Testis (tissue), 2 donors: ENCODE measurements at regions not wholly inside any gene's neighbourhood (a gene's known extent, or its start where the extent isn't known, plus 50 kb on each side); places are given as distances from the start of the nearest gene placed in this dataset.

Experiments used
- DNase-seq: peaks from one replicate; pipeline ENCODE4 v3.0.0-alpha.2; 2019
- H3K27ac ChIP-seq, 2 donors: fragments of 200-600 bp; sonication (generic); one replicate each; pipeline ENCODE4 v1.5.1; 2019
- H3K27me3 ChIP-seq: fragments of 200-600 bp; sonication (generic); one replicate; pipeline ENCODE4 v1.5.1; 2019
- H3K36me3 ChIP-seq: fragments of 200-600 bp; sonication (generic); one replicate; pipeline ENCODE4 v1.5.1; 2017; ENCODE audit warnings: low read depth; ENCODE audit errors: missing control alignments
- H3K4me1 ChIP-seq: fragments of 200-600 bp; sonication (generic); one replicate; pipeline ENCODE4 v1.5.1; 2019
- H3K4me3 ChIP-seq, 2 donors: fragments of 200-600 bp; sonication (generic); one replicate each; pipeline ENCODE4 v1.5.1; 2017 to 2019
- H3K9me3 ChIP-seq: fragments of 200-600 bp; sonication (generic); one replicate; pipeline ENCODE4 v1.5.1; 2017
- POLR2A ChIP-seq: fragments of 450-650 bp; IDR thresholded peaks from one replicate; pipeline ENCODE4 v1.6.1; 2017; ENCODE audit warnings: antibody characterized with exemption, mild to moderate bottlenecking, moderate library complexity
- WGBS, 2 donors: methylation state at CpG; one replicate each; pipeline ENCODE4 v1.1.5; 2018; 5-methylcytosine and 5-hydroxymethylcytosine counted together
- intact Hi-C: fragments of 100-400 bp; cut with DNase I; formaldehyde crosslinking; loops from one replicate; pipeline ENCODE4 v1.15.1; 2023; ENCODE audit warnings: low total_unique reads
- TF ChIP-seq, protein P1 (sequence below), 3 experiments: fragments of 450-650 bp in 2 of 3; fragments of 200-600 bp in 1 of 3; sonication (generic) in 1 of 3; IDR thresholded peaks; one replicate each; pipeline ENCODE4 v1.5.1; 2016 to 2019; ENCODE audit warnings: antibody characterized with exemption in 3 of 3, mild to moderate bottlenecking in 2 of 3, moderate library complexity in 1 of 3

DNA sequence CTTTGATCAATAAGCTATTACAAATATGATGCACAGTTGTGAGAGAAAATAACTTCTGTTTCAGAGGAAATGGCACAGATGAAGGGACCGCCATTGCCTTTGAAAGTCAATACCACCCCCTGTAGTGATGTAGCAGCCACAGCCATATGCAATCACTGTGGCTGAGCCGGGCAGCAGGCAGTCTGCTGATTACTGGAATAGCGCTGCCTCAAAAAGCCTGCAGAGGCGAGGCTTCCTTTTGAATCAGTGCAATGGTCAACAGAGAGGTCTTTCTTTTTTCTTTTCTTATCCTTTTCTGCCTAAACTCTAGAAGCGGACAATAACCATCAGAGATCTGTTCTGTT is 265.1 kb upstream of the TAS2R1 start:
- Histone ChIP-seq H3K27ac (no peak overlapping the region), H3K36me3 (no peaks in the 10 kb centered on the region), H3K27me3 (no peaks in the 10 kb centered on the region), H3K4me1 (no peaks in the 10 kb centered on the region), H3K4me3 (no peak overlapping the region), H3K9me3 (no peaks in the 10 kb centered on the region)
- 76 to 79% methylated on average over 5 of the region's 5 CpGs for WGBS, 2 donors
- DNase-seq: no peak
- TF ChIP-seq POLR2A: no peak
- TF ChIP-seq, protein P1, sequence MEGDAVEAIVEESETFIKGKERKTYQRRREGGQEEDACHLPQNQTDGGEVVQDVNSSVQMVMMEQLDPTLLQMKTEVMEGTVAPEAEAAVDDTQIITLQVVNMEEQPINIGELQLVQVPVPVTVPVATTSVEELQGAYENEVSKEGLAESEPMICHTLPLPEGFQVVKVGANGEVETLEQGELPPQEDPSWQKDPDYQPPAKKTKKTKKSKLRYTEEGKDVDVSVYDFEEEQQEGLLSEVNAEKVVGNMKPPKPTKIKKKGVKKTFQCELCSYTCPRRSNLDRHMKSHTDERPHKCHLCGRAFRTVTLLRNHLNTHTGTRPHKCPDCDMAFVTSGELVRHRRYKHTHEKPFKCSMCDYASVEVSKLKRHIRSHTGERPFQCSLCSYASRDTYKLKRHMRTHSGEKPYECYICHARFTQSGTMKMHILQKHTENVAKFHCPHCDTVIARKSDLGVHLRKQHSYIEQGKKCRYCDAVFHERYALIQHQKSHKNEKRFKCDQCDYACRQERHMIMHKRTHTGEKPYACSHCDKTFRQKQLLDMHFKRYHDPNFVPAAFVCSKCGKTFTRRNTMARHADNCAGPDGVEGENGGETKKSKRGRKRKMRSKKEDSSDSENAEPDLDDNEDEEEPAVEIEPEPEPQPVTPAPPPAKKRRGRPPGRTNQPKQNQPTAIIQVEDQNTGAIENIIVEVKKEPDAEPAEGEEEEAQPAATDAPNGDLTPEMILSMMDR (IDR thresholded peaks at IDR 0.05): no peak
- intact Hi-C loops: no loop called here

DNA sequence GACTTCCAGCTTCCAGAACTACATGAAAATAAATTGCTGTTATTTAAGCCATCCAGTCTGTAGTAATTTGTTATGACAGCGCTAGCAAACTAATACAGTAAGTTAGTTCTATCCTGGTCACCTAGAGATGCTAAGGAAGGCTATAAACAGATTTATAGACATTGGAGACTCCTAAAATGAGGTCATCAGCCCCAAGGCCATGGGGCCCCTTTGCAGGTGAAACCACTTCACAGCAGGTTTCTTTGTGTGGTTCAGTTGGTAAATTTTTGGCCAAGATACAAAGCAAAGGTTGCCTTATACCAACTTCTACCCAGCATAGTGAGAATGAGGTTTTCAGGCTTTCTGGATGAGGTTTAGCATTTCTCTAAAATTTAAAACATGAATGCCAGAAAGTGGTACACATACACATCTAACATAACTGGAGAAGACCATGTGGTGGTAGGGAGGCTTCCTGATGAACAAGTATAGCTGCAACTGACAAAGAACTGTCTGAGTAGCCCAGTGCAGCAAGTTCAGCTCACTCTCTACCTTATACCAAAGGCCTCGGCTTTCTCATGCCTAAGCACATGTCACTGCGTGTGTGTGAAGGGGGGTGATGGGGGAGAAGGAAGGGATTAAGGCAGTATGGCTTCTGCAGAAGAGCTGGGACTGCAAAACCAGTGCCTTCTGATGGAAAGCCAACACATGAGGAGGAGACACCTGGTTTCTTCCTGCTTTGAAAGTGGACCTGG is 264.6 kb upstream of the TAS2R1 start:
- WGBS, 2 donors: 74 to 90% methylated on average over 3 of the region's 3 CpGs
- Histone ChIP-seq H3K4me1 (no peaks in the 10 kb centered on the region), H3K36me3 (no peaks in the 10 kb centered on the region), H3K9me3 (no peaks in the 10 kb centered on the region), H3K4me3 (no peak overlapping the region), H3K27ac (no peak overlapping the region), H3K27me3 (no peaks in the 10 kb centered on the region)
- no peak for TF ChIP-seq POLR2A
- TF ChIP-seq, protein P1 (IDR thresholded peaks at IDR 0.05): no peak
- DNase-seq: no peak
- intact Hi-C loops: no loop called here

DNA sequence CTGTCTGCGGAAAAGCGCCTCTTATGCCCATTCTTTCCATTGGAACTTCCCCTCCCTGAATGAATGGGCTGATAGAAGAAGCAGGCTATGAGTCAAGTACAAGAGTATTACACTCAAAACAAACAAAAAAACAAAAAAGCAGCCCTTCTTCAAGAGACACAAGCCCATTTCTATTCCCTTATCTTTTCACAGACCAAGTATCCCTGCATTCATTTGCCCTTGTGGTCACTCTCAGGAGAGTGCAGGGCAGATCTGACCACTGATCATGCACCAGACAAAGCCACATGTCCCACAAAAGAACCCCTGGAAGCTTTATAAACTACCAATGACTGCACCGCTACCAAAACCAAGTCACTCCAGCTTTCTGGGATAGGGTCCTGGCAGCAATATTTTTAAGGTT is 262.5 kb upstream of the TAS2R1 start:
- DNase-seq: no peak
- WGBS, 2 donors: 85 to 91% methylated on average over 3 of the region's 3 CpGs
- H3K36me3 ChIP-seq: no peaks in the 10 kb centered on the region

DNA sequence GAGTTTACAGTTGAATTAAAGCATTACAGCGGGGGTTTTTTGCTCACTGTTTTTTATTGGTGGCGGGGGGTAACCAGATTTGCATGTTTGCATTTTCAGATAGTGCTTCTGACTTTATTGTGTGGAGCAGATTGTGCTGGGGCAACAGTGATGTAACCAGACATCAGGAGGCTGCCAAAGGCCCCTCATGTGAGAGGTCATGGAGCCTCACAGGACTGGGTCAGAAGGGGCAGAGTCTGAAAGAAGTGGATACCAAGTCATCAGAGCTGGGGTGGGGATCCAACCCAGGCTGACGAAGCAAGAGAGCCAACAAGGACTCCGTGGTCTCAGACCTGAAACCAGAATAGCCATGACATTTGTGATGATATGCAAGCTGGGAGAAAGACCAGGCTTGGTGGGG is 259.4 kb upstream of the TAS2R1 start:
- no peaks in the 10 kb centered on the region for H3K9me3 ChIP-seq
- TF ChIP-seq, protein P1 (IDR thresholded peaks at IDR 0.05): no peak
- TF ChIP-seq POLR2A: no peak
- H3K27me3 ChIP-seq: no peaks in the 10 kb centered on the region
- intact Hi-C loops: no loop called here
- no peaks in the 10 kb centered on the region for H3K4me1 ChIP-seq
- H3K4me3 ChIP-seq: no peak overlapping the region
- no peak overlapping the region for H3K27ac ChIP-seq
- 76 to 84% methylated on average over 4 of the region's 4 CpGs for WGBS, 2 donors
- no peaks in the 10 kb centered on the region for H3K36me3 ChIP-seq
- DNase-seq: no peak

More for the DNA sequence above, 262.5 kb upstream of the TAS2R1 start:
- Histone ChIP-seq H3K9me3 (no peaks in the 10 kb centered on the region), H3K27ac (no peak overlapping the region), H3K27me3 (no peaks in the 10 kb centered on the region), H3K4me3 (no peak overlapping the region), H3K4me1 (no peaks in the 10 kb centered on the region)
- intact Hi-C loops: no loop called here
- TF ChIP-seq POLR2A: no peak

DNA sequence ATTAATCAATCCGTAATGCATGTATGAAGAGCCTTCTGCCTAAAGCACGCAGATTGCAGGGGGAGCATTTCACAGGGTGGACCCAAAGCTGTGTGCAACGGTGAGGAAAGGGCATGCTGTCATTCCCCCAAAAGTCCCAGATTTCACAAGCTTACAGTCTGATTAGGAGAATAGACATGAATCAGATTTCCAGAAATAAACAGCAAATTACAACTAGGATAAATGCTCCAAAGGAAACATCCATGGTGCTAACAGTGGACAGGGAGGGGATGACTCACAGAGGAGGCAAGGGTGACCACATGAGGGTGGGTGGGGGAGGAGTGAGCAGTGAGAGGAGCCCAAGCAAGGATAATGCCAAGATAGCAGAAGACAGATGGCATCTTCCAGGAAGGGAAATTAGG is 258.4 kb upstream of the TAS2R1 start:
- H3K27ac ChIP-seq: no peak overlapping the region
- TF ChIP-seq, protein P1 (IDR thresholded peaks at IDR 0.05): no peak
- TF ChIP-seq POLR2A: no peak
- H3K36me3 ChIP-seq: no peaks in the 10 kb centered on the region
- H3K4me3 ChIP-seq: no peak overlapping the region
- no peaks in the 10 kb centered on the region for H3K4me1 ChIP-seq
- no peaks in the 10 kb centered on the region for H3K9me3 ChIP-seq
- no peak for DNase-seq
- WGBS, 2 donors: 80 to 85% methylated on average over 3 of the region's 3 CpGs
- intact Hi-C loops: no loop called here
- no peaks in the 10 kb centered on the region for H3K27me3 ChIP-seq
